ENCODE measurements at regions not wholly inside any gene's neighbourhood (a gene's known extent, or its start where the extent isn't known, plus 50 kb on each side); places are given as distances from the start of the nearest gene placed in this dataset.
A peak's percentile ranks its signal among the peaks of the same experiment; 100 is the strongest.

- no peak for DNase-seq
These were observed 110.6 kb upstream of the SIRPA start for GRCh38 chr20:1784586-1784985.

GRCh38 chr20:1783245-1783644, 112.0 kb upstream of the SIRPA start:
- DNase-seq: no peak

DNA sequence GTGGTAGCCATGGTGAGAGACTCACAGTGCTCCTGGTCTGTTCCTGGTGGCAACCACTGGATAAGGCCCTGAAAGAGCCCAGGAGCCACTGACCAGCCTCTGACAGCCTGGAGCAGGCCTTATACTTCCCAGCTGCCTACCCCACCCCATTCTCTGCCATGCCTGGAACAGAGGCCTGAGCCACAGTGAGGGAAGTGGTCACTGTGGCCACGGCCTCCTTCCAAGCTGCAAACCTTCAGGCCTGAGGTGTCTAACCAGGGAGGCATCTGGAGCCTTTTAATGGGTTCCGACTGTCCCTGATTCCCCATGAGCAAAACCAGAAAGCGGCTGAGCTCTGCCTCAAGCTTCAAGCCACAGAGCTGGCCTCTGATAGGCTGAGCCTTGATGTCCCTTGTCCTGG, 113.0 kb upstream of the SIRPA start:
- DNase-seq: no peak

DNA sequence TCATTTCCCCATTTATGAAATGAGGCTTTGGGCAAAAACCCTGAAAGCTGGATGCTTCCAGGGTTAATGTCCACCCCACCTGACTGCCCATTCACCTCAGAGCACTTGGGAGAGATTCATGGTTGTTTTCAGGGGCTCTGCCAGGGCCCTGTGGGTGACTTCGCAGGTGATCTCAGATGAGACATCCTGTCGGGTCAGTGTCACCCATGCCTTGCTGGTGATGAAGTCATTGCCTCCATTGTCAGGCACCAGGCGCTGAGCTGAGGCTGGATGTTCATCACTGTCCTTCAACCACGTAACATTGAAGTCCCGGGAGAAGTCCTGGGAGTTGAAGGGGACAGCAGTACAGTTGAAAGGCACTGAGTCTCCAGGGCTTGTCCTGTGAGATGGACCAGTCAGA, 115.6 kb upstream of the SIRPA start:
- DNase-seq: no peak

GRCh38 chr20:1778338-1778737, 116.9 kb upstream of the SIRPA start:
- no peak for DNase-seq

- DNase-seq: no peak
These were observed 117.8 kb upstream of the SIRPA start for GRCh38 chr20:1777476-1777820.

GRCh38 chr20:1776681-1777475, 118.3 kb upstream of the SIRPA start:
- DNase-seq: peak; percentile 91

GRCh38 chr20:1775117-1775516, 117.5 kb upstream of the SIRPG start:
- no peak for DNase-seq

DNA sequence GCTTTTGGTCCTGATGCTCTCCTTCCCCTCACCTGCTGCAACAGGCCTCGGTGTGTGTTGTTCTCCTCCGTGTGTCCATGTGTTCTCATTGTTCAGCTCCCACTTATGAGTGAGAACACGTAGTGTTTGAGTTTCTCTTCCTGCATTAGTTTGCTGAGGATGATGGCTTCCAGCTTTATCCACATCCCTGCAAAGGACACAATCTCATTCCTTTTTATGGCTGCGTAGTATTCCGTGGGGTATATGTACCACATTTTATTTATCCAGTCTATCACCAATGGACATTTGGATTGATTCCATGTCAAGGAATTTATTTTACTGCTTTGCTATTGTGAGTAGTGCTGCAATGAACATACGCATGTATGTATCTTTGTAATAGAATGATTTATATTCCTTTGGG, 116.9 kb upstream of the SIRPG start:
- no peak for DNase-seq

DNA sequence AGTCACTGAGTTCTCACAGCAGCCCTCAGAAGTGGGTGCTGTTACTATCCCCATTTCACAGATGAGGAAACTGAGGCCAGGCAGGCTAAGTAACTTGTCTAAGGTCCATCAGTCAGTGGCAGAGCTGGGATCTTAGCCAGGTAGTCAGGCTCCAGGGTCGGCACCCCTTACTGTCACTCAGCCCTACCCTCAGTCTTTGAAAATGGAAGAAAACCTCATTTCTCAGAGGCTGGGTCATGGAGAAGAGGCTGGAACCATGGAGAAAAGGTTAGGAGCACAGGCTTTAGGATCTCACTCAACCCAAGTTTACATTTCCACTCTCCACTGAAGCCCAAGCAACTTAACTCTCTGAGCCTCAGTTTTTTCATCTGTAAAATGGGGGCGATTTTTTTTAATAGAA, 116.2 kb upstream of the SIRPG start:
- DNase-seq: no peak

DNA sequence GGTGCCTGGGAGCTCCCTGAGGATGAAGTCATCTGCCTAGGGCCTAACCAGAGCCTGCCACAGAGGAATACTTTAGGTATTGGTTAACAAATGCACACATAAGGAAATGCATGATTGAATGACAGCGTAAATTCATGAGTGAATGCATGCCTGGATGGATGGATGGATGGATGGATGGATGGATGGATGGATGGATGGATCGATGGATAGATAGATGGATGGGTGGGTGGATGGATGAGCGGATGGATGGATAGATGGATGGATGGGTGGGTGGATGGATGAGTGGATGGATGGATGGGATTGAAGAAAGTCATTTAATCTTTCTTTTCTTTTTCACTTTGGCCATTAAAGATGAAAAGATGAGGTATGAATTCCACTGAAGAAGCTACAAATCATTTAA, 111.9 kb upstream of the SIRPG start:
- DNase-seq: no peak

GRCh38 chr20:1766731-1767130, 109.2 kb upstream of the SIRPG start:
- DNase-seq: no peak

- peak; percentile 82 for DNase-seq
These were observed 106.8 kb upstream of the SIRPG start for GRCh38 chr20:1764136-1765033.

GRCh38 chr20:1761598-1761997, 104.0 kb upstream of the SIRPG start:
- no peak for DNase-seq

DNA sequence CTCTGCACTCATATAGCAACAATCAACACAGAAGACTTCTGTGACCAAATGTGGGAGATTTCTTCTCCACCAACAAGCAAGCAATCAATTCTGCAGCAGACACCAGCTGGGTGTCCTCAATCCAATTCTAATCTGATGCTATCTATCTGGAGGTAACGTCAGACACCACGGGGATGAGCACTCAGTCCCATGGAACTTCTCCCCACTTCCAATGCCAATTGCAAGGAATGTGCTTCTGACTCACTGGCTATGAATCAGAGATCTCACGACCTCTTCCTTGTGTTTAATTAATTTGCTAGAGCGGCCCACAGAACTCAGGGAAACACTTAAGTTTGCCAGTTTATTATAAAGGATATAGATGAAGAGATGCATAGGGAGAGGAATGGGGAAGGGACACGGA, 103.5 kb upstream of the SIRPG start:
- no peak for DNase-seq

DNA sequence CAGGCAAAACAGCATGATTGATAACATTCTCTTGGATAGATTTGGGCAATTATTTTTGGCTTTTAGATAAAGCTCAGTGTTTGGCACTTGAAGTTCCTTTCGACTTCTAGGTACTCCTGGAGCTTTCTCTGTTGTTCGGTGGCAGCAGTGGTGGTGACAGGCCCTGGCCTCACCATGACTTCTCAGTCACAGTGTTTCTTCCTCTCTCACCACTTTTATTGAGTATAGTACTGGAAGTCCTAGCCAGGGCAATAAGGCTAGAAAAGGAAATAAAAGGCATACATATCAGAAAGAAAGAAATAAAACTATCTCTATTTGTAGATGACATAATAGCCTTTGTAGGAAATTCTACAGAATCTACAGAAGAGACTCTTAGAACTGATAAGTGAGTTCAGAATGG, 101.2 kb upstream of the SIRPG start:
- DNase-seq: no peak

DNA sequence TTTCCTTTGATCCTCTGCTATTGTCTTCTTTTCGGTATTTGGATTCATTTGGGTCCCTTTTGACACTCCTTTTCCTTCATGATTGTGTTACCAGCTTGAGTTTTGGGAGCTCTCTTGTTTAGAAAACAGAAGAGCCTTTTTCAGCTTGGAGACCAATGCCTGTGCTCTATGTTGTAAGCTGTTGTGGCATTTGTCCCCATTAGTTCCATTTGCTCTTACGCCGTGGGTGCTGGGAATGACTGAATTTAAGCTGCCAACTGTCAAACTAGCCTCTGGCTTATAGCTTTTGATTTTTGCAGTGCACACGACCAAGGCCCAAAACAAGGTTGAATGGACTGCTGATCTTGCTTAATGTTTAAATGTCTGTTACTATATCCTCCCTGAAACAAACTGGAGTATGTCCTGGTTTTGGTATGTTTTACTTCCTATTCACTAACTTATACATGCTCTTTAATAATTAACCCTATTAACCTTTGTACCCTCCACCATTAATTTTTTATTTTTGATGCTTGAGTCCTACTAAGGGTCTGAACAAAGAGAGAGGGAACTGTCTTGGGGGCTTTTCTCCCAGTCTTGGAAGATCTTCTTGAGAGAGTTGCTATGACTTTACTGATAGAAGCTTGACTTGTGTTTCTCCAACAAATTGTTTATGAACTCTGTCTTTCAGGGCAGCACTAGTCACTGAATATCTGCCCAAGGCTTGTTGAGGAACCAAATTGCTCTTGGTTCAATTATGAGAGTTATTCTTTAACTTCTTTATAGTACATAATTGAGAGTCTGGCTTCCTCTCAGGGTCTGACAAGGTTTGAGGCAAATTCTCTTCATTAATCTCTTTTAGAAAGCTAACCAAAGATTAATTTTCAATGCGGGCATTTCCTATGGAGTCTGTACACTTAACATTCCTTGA, 100.3 kb upstream of the SIRPG start:
- peak; percentile 40 for DNase-seq

GRCh38 chr20:1757072-1757471, 99.5 kb upstream of the SIRPG start:
- no peak for DNase-seq

DNA sequence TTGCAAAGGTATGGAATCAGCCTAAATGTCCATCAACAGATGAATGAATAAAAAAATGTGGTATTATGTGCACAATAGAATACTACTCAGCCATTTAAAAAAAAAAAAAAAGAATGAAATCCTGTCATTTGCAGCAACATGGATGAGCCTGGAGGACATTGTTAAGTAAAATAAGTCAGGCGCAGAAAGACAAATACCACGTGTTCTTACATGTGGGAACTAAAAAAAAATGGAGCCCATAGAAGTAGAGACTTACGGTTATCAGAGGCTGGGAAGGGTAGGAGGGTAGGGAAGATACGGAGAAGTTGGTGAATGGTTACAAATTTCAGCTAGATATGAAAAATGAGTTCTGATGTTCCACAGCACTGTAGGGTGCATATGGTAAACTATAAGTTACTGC, 97.2 kb upstream of the SIRPG start:
- no peak for DNase-seq

GRCh38 chr20:1754306-1754705, 96.7 kb upstream of the SIRPG start:
- no peak for DNase-seq

DNA sequence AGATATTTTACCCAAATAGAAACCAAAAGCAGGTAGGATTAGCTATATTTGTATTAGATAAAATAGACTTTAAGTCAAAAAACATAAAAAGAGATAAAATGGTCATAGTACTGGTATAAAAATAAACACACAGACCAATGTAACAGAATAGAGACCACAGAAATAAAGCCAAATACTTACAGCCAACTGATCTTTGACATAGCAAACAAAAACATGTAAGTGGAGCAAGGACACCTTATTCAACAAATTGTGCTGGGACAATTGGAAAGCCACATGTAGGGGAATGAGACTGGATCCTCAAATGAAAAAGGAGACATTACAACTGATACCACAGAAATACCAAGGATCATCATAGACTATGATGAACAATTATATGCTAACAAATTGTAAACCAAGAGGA, 94.5 kb upstream of the SIRPG start:
- no peak for DNase-seq

GRCh38 chr20:1748777-1749176, 91.2 kb upstream of the SIRPG start:
- no peak for DNase-seq

GRCh38 chr20:1747953-1748577, 90.5 kb upstream of the SIRPG start:
- no peak for DNase-seq

All from midbrain (tissue), 1 donor.